ENCODE measurements at regions not wholly inside any gene's neighbourhood (a gene's known extent, or its start where the extent isn't known, plus 50 kb on each side); places are given as distances from the start of the nearest gene placed in this dataset.
"Not testable (repeated sequence)": the region's sequence is repeated elsewhere in the genome, so short reads cannot be mapped to it uniquely, and the experiment has no call there.

GRCh38 chr20:2223558-2224367, 72.0 kb upstream of the TGM3 start:
- H3K4me3 ChIP-seq (ENCODE audit: low read depth, low read length), result no peak overlapping the region
- no peak for TF ChIP-seq CTCF (IDR thresholded peaks at IDR 0.05; ENCODE audit: insufficient read depth, low read depth, low read length, missing control alignments)
- DNase-seq (ENCODE audit: low read depth), result no peak

- no peak for TF ChIP-seq CTCF (IDR thresholded peaks at IDR 0.05; ENCODE audit: insufficient read depth, low read depth, low read length, missing control alignments)
- DNase-seq (ENCODE audit: low read depth), result no peak
- no peak overlapping the region for H3K4me3 ChIP-seq (ENCODE audit: low read depth, low read length)
Measured at GRCh38 chr20:2224368-2224639, 71.5 kb upstream of the TGM3 start.

- DNase-seq (ENCODE audit: low read depth), result not testable (repeated sequence)
Measured at GRCh38 chr20:2227285-2227684, 68.5 kb upstream of the TGM3 start.

GRCh38 chr20:2227861-2228260, 67.9 kb upstream of the TGM3 start:
- no peak for TF ChIP-seq CTCF (IDR thresholded peaks at IDR 0.05; ENCODE audit: insufficient read depth, low read depth, low read length, missing control alignments)

More at GRCh38 chr20:2227285-2227684, 68.5 kb upstream of the TGM3 start:
- H3K4me3 ChIP-seq (ENCODE audit: low read depth, low read length), result not testable (repeated sequence)

GRCh38 chr20:2228926-2229325, 66.9 kb upstream of the TGM3 start:
- DNase-seq (ENCODE audit: low read depth), result no peak
- no peak overlapping the region for H3K4me3 ChIP-seq (ENCODE audit: low read depth, low read length)
- TF ChIP-seq CTCF (IDR thresholded peaks at IDR 0.05; ENCODE audit: insufficient read depth, low read depth, low read length, missing control alignments), result no peak

More at GRCh38 chr20:2227861-2228260, 67.9 kb upstream of the TGM3 start:
- no peak overlapping the region for H3K4me3 ChIP-seq (ENCODE audit: low read depth, low read length)
- DNase-seq (ENCODE audit: low read depth), result no peak

GRCh38 chr20:2230726-2231488, 64.9 kb upstream of the TGM3 start:
- no peak for TF ChIP-seq CTCF (IDR thresholded peaks at IDR 0.05; ENCODE audit: insufficient read depth, low read depth, low read length, missing control alignments)
- H3K4me3 ChIP-seq (ENCODE audit: low read depth, low read length), result no peak overlapping the region
- no peak for DNase-seq (ENCODE audit: low read depth)

DNA sequence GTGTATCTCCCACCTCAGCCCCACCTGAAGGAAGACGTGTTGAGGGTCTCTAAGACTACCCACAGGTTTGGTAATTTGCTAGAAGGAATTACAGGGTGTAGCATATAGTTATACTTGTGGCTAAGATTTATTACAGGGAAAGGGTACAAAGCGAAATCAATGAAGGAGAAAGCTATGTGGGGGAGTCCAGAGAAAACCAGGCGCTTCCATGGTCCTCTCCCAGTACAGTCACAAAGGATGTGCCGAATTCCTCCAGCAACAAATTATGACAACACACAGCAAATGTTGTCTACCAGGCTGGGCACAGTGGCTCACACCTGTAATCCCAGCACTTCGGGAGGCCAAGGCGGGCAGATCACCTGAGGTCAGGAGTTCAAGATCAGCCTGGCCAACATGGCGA, 64.1 kb upstream of the TGM3 start:
- DNase-seq (ENCODE audit: low read depth), result no peak
- no peak for TF ChIP-seq CTCF (IDR thresholded peaks at IDR 0.05; ENCODE audit: insufficient read depth, low read depth, low read length, missing control alignments)
- H3K4me3 ChIP-seq (ENCODE audit: low read depth, low read length), result no peak overlapping the region
